CD4-positive, alpha-beta T cell (primary cell): ENCODE measurements at regions not wholly inside any gene's neighbourhood (a gene's known extent, or its start where the extent isn't known, plus 50 kb on each side); places are given as distances from the start of the nearest gene placed in this dataset.

Experiments
- ATAC-seq: fragments of 200-7000 bp; cut with Tn5 transposase; one replicate; pipeline ENCODE4 v1.10.0; 2022; ENCODE audit warnings: mild to moderate bottlenecking; ENCODE audit not compliant: poor library complexity
- CTCF ChIA-PET: fragments of 350-600 bp; sonication (Branson Sonifier 250); formaldehyde crosslinking; loops from one replicate; lab custom pipeline; 2021; ENCODE audit warnings: antibody characterized with exemption, inconsistent platforms; lab: Charles Lee
- POLR2A ChIA-PET: fragments of 350-600 bp; sonication (Branson Sonifier 250); formaldehyde crosslinking; loops from one replicate; lab custom pipeline; 2021; ENCODE audit warnings: antibody characterized with exemption, inconsistent platforms; lab: Charles Lee
- DNase-seq, 14 experiments: peaks; one replicate each; pipeline ENCODE4 v3.0.0-alpha.2; 2013 to 2020; ENCODE audit warnings: mixed read lengths in 2 of 14
- H3K27ac ChIP-seq, 2 donors: one replicate each; pipeline versions ENCODE4 v1.5.1 to v1.7.0; 2013; ENCODE audit warnings: low read length in 2 of 2, low read depth in 1 of 2, mild to moderate bottlenecking in 1 of 2
- H3K27me3 ChIP-seq, 2 experiments: 1 replicate in 1 of 2; 2 replicates in 1 of 2; pipeline versions ENCODE4 v1.6.1 to v1.7.0; 2013; ENCODE audit warnings: low read length in 2 of 2, control low read depth in 1 of 2, mild to moderate bottlenecking in 1 of 2, moderate library complexity in 1 of 2; ENCODE audit not compliant: insufficient read depth in 2 of 2, control insufficient read depth in 1 of 2
- H3K36me3 ChIP-seq: one replicate; pipeline ENCODE4 v1.6.1; 2013; ENCODE audit warnings: low read length, control low read depth; ENCODE audit not compliant: insufficient read depth
- H3K4me1 ChIP-seq: one replicate; pipeline ENCODE4 v1.6.1; 2013; ENCODE audit warnings: low read length, control low read depth; ENCODE audit not compliant: insufficient read depth
- H3K4me3 ChIP-seq: one replicate; pipeline ENCODE4 v1.5.1; 2013; ENCODE audit warnings: mild to moderate bottlenecking, low read length, moderate library complexity
- H3K9me3 ChIP-seq, 2 experiments: 1 replicate in 1 of 2; 2 replicates in 1 of 2; pipeline versions ENCODE4 v1.6.1 to v1.7.0; 2013; ENCODE audit warnings: low read length in 2 of 2, mild to moderate bottlenecking in 2 of 2, control low read depth in 1 of 2, moderate library complexity in 1 of 2; ENCODE audit not compliant: control insufficient read depth in 1 of 2, insufficient read depth in 1 of 2
- H3K27ac Mint-ChIP-seq: one replicate; pipeline ENCODE4 v1.8.0; 2020; ENCODE audit warnings: mixed read lengths
- H3K27me3 Mint-ChIP-seq: one replicate; pipeline ENCODE4 v1.8.0; 2021; ENCODE audit warnings: mixed read lengths
- H3K36me3 Mint-ChIP-seq: one replicate; pipeline ENCODE4 v1.8.0; 2021; ENCODE audit warnings: low read depth, mixed read lengths
- H3K4me1 Mint-ChIP-seq: one replicate; pipeline ENCODE4 v1.8.0; 2021; ENCODE audit warnings: low read depth, mixed read lengths
- H3K4me3 Mint-ChIP-seq: one replicate; pipeline ENCODE4 v1.8.0; 2020; ENCODE audit warnings: mild to moderate bottlenecking, mixed read lengths
- H3K9me3 Mint-ChIP-seq: one replicate; pipeline ENCODE4 v1.8.0; 2020; ENCODE audit warnings: mixed read lengths
- CTCF ChIP-seq: fragments of 200-600 bp; IDR thresholded peaks from one replicate; pipeline ENCODE4 v1.8.0; 2022; ENCODE audit warnings: antibody characterized with exemption, mild to moderate bottlenecking
- intact Hi-C, 2 experiments: fragments of 100-400 bp; cut with DNase I in 1 of 2; cut with micrococcal nuclease in 1 of 2; formaldehyde crosslinking; loops; one replicate each; pipeline versions ENCODE4 v1.15.1 to v1.9.0; 2023 to 2025; cut with DNase I, micrococcal nuclease

- peaks cover 85% of the 10 kb centered on the region for H3K4me1 Mint-ChIP-seq
- ChIA-PET POLR2A (interaction anchor here (0.8 kb wide), 1 partner anchor 11 kb away, joined by 4 read pairs; no protein-coding TSS in a partner anchor), CTCF (no interaction called here)
- intact Hi-C loops, result loop anchor here (2.0 to 10.0 kb wide), 4 partner anchors 17 to 1007 kb away; partner anchors contain the start of gene FBXW7 (in 1 of the 2)
- H3K9me3 Mint-ChIP-seq, result peaks cover 2% of the 10 kb centered on the region
- Histone ChIP-seq H3K27ac (no peak overlapping the region), H3K4me1 (peaks cover 77% of the 10 kb centered on the region), H3K27me3 (no peaks in the 10 kb centered on the region), H3K36me3 (no peaks in the 10 kb centered on the region), H3K9me3 (no peaks in the 10 kb centered on the region), H3K4me3 (no peak overlapping the region)
- DNase-seq, result no peak
- no peaks in the 10 kb centered on the region for H3K27me3 Mint-ChIP-seq
- no peak for TF ChIP-seq CTCF
- peak overlapping the region; percentile 61 for H3K27ac Mint-ChIP-seq
- peaks cover 5% of the 10 kb centered on the region for H3K36me3 Mint-ChIP-seq
- ATAC-seq, result peak; percentile 21
- H3K4me3 Mint-ChIP-seq, result peak overlapping the region; percentile 63
These were observed 347.1 kb upstream of the GATB start for GRCh38 chr4:152107736-152108500.

DNA sequence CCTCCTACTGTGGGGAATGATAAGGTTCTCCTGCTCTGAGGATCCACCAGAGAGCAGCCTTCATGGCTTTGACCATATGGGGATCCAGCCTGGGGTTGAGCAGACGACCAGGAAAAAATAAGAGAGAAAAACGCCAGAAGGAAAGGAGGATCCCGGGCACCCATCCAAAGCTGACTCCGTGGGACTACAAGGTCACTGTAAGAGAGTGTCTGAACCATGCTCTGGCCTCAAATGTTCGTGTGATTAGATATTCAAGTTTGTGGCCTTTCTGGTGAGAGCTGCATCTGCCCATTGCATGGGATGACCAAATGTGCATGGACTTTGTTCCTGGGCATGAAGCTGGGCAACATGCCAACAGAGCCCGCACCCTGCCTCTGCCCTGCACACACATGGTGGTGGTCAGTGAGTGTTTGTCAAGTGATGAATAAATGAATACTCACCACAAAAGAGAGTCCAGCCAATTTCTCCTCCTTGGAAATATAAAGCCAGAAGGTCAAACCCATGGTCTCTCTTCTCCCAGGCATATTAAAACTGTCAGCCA is 346.0 kb upstream of the GATB start:
- CTCF ChIA-PET, result no interaction called here
- Mint-ChIP-seq H3K4me3 (peak overlapping the region; percentile 65), H3K36me3 (peaks cover 5% of the 10 kb centered on the region), H3K4me1 (peaks cover 86% of the 10 kb centered on the region), H3K27me3 (no peaks in the 10 kb centered on the region), H3K9me3 (peaks cover 2% of the 10 kb centered on the region), H3K27ac (peak overlapping the region; percentile 95)
- H3K4me3 ChIP-seq, result no peak overlapping the region
- TF ChIP-seq CTCF, result no peak
- intact Hi-C loops, result loop anchor here (2.0 to 10.0 kb wide), 4 partner anchors 18 to 1008 kb away; partner anchors contain the start of gene FBXW7 (in 1 of the 2)
- ATAC-seq, result no peak
- no peaks in the 10 kb centered on the region for H3K36me3 ChIP-seq
- POLR2A ChIA-PET, result no interaction called here
- no peaks in the 10 kb centered on the region for H3K27me3 ChIP-seq
- no peak overlapping the region for H3K27ac ChIP-seq
- peaks cover 79% of the 10 kb centered on the region for H3K4me1 ChIP-seq
- no peak for DNase-seq
- H3K9me3 ChIP-seq, result no peaks in the 10 kb centered on the region

DNA sequence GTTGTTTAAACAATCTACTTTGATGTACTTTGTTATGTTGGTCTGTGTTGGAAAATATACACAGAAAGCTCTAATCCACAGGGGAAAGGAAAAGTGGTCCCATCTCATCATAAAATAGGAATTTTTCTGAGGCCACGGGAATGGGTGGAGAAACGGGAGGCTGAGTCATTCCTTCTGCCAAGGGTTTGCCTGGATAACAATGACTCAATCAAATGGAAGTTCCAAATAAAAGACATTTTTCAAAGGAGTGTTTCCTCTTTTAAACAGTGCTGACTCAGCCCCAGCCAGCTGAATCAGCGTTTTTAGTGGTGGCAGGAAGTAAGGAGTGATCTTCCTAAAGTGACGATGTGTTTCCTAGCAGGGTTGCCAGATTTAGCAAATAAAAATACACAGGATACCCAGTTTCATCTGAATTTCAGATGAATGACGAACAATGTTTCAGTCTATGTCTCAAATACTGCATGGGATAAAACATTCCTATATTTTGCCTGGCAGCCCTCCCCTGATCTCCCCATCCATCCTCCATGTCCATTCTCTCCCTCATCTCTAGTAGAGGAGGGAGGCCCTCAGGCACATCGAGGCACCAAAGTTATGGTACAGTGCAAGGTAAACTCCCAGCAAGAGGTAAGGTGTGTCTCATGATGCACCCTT is 345.4 kb upstream of the GATB start:
- Histone ChIP-seq H3K27me3 (no peaks in the 10 kb centered on the region), H3K27ac (no peak overlapping the region), H3K9me3 (no peaks in the 10 kb centered on the region), H3K4me3 (no peak overlapping the region), H3K36me3 (no peaks in the 10 kb centered on the region), H3K4me1 (peaks cover 84% of the 10 kb centered on the region)
- Mint-ChIP-seq H3K4me1 (peaks cover 92% of the 10 kb centered on the region), H3K36me3 (peaks cover 5% of the 10 kb centered on the region), H3K9me3 (peaks cover 2% of the 10 kb centered on the region), H3K4me3 (peak overlapping the region; percentile 65), H3K27me3 (no peaks in the 10 kb centered on the region), H3K27ac (peak overlapping the region; percentile 95)
- intact Hi-C loops, result loop anchor here (2.0 to 10.0 kb wide), 4 partner anchors 19 to 1009 kb away; partner anchors contain the start of gene FBXW7 (in 1 of the 2)
- CTCF ChIA-PET, result no interaction called here
- ATAC-seq (no peak), DNase-seq (peak in 4 of 14 experiments; percentile 46 to 72 (median 51))
- POLR2A ChIA-PET, result interaction anchor here (1.8 kb wide), 1 partner anchor 9 kb away, joined by 5 read pairs; no protein-coding TSS in a partner anchor
- TF ChIP-seq CTCF, result no peak
